Fibroblast of upper back skin (primary cell): ENCODE measurements at regions not wholly inside any gene's neighbourhood (a gene's known extent, or its start where the extent isn't known, plus 50 kb on each side); places are given as distances from the start of the nearest gene placed in this dataset.
A peak's percentile ranks its signal among the peaks of the same experiment; 100 is the strongest.
"Not testable (repeated sequence)": the region's sequence is repeated elsewhere in the genome, so short reads cannot be mapped to it uniquely, and the experiment has no call there.

Source experiments
- DNase-seq: peaks from one replicate; pipeline ENCODE4 v3.0.0-alpha.2; 2013

DNA sequence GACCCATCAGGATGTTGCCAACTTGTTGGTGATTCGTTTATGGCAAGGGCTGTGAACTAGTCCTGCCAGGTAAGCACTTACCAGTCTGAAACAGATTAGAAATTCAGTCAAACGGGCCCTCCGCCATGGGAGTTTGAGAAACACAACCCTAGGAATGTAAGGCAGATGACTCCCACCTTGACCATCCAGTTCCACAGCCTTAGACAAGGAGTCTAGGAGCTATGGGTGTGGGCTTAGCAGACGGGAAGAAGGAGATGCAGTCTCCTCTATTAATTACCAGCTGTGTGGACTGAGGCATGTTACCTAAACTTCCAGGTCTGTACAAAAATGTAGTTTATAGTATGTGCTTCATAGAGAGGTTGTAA is 319.4 kb upstream of the NCKAP5 start:
- DNase-seq = no peak

DNA sequence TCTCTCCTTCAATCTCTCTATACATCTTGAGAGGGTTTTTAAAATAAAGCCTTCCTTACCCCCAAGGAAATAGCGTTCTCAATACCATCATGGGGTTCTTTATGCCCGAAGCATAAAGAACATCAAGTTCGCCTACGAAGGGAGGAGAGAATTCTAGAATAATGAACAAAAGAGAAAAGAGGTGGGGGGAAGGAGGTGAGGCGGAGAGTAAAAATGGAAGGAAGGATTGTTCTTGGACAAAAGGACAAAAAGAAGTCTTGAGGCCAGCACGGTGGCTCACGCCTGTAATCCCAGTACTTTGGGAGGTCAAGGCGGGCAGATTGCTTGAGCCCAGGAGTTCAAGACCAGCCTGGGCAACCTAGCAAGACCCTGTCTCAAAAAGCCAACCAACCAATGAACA is 319.8 kb upstream of the NCKAP5 start:
- no peak for DNase-seq

- no peak for DNase-seq
Observed at GRCh38 chr2:133888621-133889219, 320.5 kb upstream of the NCKAP5 start.

- no peak for DNase-seq
Observed at GRCh38 chr2:133892352-133892913, 324.2 kb upstream of the NCKAP5 start.

DNA sequence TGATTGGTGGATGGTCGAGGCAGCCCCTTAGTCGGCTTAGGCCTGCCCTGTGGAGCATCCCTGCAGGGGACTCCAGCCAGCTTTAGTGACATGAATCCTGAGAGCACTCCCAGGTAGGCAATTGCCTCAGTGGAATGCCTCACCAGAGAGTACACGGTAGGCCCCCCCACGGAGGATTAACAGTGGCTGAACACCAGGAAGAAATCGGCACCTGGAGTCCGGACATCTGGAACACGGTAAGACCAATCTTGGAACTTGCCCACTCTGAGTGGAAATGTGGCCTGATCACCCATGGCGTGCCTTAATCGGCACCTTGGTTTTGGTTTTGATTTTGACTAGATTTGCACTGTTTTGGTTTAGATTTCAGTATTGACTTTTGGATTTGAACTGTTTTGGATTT is 326.2 kb upstream of the NCKAP5 start:
- DNase-seq = no peak

- not testable (repeated sequence) for DNase-seq
Observed at GRCh38 chr2:133897838-133898237, 329.6 kb upstream of the NCKAP5 start.

- no peak for DNase-seq
Observed at GRCh38 chr2:133900909-133901308, 332.6 kb upstream of the NCKAP5 start.

- no peak for DNase-seq
Observed at GRCh38 chr2:133906396-133906795, 338.1 kb upstream of the NCKAP5 start.

- DNase-seq = no peak
Observed at GRCh38 chr2:133906926-133907325, 338.7 kb upstream of the NCKAP5 start.

DNA sequence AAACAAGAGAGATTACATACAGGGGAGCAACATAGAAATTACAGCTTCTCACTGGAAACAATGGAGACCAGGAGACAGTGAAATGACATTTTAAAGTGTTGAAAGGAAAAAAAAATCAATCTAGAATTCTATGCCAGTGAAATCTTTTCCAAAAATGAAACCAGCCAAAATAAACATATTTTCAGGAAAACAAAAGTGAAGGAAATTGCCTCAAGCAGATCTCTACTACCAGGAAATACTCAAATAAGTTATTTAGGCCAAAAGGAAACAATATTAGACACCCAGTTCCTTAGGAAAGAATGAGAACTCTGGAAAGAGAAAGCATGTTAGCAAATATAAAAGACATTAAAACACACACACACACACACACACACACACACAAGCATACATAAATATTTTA is 339.9 kb upstream of the NCKAP5 start:
- no peak for DNase-seq

DNA sequence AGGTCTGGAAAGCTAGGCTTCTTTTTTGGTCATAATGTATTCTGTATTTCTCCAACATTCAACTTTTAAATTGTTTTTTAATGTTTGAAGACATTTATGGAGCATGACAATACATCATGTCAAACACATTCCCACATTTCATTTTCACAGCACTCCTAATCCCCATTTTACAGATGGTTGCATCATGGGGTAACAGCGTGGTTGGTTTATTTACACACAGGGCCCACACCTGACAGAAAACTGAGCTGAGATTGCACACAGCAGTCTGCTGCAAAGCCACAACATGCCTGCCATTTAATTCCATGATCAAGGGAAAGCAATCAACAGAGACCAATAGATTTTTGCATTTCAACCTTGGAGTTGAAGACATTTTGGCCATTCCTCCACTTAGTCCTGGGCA is 335.7 kb upstream of the MGAT5 start:
- no peak for DNase-seq

GRCh38 chr2:133919285-133919684 is 334.6 kb upstream of the MGAT5 start:
- DNase-seq = no peak

DNA sequence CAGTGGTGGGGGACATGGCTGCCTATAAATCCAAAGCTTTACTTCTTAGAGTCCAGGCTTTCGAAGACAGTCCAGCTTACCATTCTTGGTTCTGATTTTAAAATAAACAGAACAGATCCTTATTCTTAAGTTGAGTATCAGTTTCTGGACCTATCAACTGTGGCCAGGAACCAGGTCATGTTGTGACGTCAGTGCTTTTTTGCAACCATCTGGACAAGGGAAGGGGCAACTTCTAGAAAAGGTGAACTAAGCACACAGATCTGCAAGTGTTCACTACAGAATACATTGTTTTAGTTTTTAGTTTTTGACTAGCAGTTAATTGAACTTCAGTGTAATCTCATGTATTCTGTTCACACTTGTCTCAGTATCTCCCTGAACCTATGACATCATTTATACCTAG is 326.0 kb upstream of the MGAT5 start:
- no peak for DNase-seq

DNA sequence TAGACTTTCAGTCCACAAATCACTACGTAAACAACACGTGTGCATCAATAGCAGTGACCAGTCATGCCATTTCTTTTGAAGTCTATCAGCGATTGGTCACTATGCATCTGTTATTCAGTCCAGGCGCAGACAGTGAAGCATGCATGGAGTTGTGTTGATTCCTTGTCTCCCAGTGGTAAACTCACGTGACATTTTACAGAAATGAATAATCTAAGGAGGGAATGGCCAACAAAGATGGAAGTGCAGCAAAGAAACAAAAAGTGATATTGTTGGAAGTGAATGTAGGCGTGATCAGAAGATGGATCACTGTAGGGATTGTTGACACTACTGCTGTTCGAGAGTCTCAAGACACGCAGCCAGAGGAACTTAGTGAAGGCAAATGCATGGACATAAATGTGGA is 317.8 kb upstream of the MGAT5 start:
- DNase-seq = no peak

DNA sequence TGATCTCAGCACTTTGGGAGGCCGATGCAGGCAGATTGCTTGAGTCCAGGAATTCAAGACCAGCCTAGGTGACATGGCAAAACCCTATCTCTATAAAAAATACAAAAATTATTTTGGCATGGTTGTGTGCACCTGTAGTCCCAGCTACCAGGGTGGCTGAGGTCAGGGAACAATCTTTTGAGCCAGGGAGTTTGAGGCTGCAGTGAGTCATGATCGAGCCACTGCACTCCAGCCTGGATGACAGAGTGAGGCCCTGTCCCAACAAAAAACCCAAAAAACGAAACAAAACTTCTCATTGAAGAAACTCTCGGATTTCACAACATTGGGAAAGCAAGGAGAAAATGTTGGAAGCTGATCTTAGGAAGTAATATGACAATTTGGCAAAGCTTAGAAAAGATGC is 317.3 kb upstream of the MGAT5 start:
- no peak for DNase-seq

- DNase-seq = peak; percentile 16
Observed at GRCh38 chr2:133937669-133938068, 316.2 kb upstream of the MGAT5 start.

DNA sequence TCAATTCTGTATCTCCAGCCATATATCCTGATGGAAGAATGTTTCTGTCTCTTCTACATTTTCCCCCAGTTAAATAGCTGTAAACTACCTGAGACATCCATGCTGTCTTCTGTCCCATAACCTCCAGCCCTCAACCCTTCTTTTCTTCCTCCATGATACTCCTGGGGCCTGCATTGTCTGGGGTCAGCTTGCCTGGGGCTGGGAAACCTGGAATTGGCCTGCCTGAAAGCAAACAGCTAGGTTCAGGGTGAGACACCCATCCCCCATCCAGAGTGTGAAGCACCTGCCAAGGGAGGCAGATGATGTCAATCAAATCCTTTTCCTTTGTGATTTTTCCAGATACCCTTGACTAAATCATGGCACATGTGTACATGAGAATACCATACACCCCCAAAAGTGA is 313.7 kb upstream of the MGAT5 start:
- no peak for DNase-seq

DNA sequence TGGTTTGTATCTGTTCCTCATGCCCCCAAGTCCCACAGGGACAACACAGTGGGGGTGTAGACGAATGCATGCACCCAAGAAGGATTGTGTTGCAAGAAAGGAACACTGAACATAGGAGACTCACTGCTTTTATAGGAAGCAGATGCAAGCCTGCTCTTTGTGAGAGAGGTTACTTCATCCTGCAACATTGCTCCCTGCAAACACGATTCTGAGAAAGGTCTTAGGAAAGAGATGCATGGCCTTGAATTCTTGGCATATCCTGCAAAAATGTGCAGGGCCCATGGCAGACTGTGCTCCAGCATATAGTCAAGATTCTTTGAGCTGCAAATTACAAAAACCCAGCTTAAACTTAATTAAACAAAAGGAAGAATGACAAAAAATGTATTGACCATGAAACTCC is 312.2 kb upstream of the MGAT5 start:
- DNase-seq = no peak

DNA sequence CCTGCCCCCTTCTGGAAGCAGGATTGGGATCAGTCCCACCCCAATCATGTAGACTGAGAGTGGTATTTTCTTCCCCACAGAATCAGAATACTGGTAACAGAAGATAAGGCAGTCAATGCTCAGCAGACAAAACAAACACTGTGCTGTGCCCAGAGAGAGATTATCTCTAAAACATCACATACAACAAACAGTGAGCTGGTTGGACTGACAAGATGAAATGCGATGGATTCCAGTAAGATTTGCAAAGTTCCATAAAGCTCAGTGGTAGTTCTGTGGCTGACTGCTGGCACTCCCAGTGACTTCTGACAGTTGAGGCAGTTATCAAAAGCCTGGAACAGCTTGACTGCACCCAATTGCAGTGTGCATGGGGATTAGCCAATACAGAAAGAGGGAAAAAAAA is 311.5 kb upstream of the MGAT5 start:
- no peak for DNase-seq

- DNase-seq = no peak
Observed at GRCh38 chr2:133943108-133943507, 310.8 kb upstream of the MGAT5 start.

DNA sequence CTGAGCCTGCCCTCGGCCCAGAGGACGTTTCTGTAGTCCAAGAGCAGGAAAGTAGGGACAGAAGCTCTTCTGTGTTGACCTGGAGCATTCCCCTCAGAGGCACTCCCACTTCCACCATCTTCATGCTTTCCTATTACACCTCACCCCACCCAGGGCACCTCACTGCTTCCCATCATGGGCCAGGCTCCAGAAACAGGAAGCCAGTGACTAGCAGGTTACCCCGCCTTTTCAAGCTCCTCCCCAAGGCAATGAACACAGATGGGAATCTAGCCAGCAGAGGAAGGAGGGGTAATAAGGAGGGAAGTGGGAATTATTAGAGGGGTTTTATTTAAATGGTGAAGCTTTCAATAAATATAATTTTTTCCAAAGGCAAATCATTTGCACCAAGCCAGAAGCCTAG is 308.8 kb upstream of the MGAT5 start:
- DNase-seq = no peak

- DNase-seq = no peak
Observed at GRCh38 chr2:133947057-133947456, 306.8 kb upstream of the MGAT5 start.

DNA sequence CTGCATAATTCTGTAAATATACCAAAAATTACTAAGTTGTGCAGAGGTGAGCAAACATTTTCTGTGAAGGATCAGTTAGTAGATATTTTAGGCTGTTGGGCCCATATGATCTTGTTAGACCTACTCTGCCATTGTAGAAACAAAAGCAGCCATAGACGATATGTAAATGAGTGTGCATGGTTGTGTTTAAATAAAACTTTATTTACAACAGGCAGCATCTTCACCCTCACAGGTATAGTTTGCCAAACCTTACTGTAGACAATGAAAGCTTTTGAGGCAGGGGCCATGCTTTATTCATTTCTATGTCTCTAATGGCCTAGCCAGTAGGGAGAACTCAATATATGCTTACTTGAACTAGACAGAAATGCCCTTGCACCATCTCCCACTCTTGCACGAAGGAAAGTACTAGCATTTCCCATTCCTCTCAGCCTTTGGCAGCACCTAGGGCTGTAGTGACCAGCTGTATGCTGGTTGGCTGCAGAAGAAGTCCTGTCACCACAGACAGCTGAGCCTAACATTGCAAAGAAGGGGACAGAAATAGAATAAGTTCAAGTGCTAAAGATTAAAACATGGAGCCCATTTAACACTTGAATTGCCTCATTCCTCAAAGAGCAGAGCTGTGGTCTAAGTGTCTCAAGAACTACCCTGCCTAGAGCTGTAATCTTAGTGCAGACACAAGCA is 305.1 kb upstream of the MGAT5 start:
- no peak for DNase-seq

- DNase-seq = no peak
Observed at GRCh38 chr2:133949595-133949994, 304.3 kb upstream of the MGAT5 start.

GRCh38 chr2:133951209-133951608 is 302.7 kb upstream of the MGAT5 start:
- no peak for DNase-seq
